Tibial nerve (tissue), 4 donors: ENCODE measurements at regions not wholly inside any gene's neighbourhood (a gene's known extent, or its start where the extent isn't known, plus 50 kb on each side); places are given as distances from the start of the nearest gene placed in this dataset.

Experiments
- DNase-seq, 2 donors: peaks; one replicate each; pipeline ENCODE4 v3.0.0-alpha.2; 2019; ENCODE audit warnings: low spot score in 2 of 2
- H3K27ac ChIP-seq, 4 donors: fragments of 200-600 bp; sonication (generic) in 3 of 4; one replicate each; pipeline ENCODE4 v1.5.1; 2017 to 2019; ENCODE audit warnings: mild to moderate bottlenecking in 1 of 4
- H3K27me3 ChIP-seq, 2 donors: fragments of 200-600 bp; sonication (generic) in 1 of 2; one replicate each; pipeline versions ENCODE4 v1.5.1 to v1.6.0; 2017 to 2019
- H3K36me3 ChIP-seq, 3 donors: fragments of 200-600 bp; sonication (generic); one replicate each; pipeline ENCODE4 v1.5.1; 2018 to 2019
- H3K4me1 ChIP-seq, 4 donors: fragments of 200-600 bp; sonication (generic) in 3 of 4; one replicate each; pipeline ENCODE4 v1.5.1; 2017 to 2019
- H3K4me3 ChIP-seq, 4 donors: fragments of 200-600 bp; sonication (generic) in 3 of 4; one replicate each; pipeline ENCODE4 v1.5.1; 2017 to 2019; ENCODE audit warnings: mild to moderate bottlenecking in 1 of 4, moderate library complexity in 1 of 4
- H3K9me3 ChIP-seq, 4 donors: fragments of 200-600 bp; sonication (generic) in 3 of 4; one replicate each; pipeline ENCODE4 v1.5.1; 2017 to 2019
- CTCF ChIP-seq, 5 experiments: fragments of 200-600 bp in 3 of 5; fragments of 450-650 bp in 2 of 5; sonication (generic) in 3 of 5; IDR thresholded peaks; one replicate each; pipeline ENCODE4 v1.5.1; 2016 to 2019; ENCODE audit warnings: antibody characterized with exemption in 5 of 5, mild to moderate bottlenecking in 3 of 5, moderate library complexity in 2 of 5
- EP300 ChIP-seq, 2 donors: sonication (generic); formaldehyde crosslinking; IDR thresholded peaks; one replicate each; pipeline ENCODE4 v1.6.1; 2017; ENCODE audit warnings: antibody characterized with exemption in 2 of 2, mild to moderate bottlenecking in 1 of 2
- POLR2A ChIP-seq, 2 donors: fragments of 450-650 bp; IDR thresholded peaks; one replicate each; pipeline ENCODE4 v1.6.1; 2017; ENCODE audit warnings: antibody characterized with exemption in 2 of 2, mild to moderate bottlenecking in 2 of 2, moderate library complexity in 2 of 2
- WGBS, 2 donors: methylation state at CpG; one replicate each; pipeline ENCODE4 v1.1.5; 2018; 5-methylcytosine and 5-hydroxymethylcytosine counted together

- no peaks in the 10 kb centered on the region for H3K27me3 ChIP-seq
- no peaks in the 10 kb centered on the region for H3K36me3 ChIP-seq
- H3K27ac ChIP-seq, result no peak overlapping the region
- H3K9me3 ChIP-seq, result no peaks in the 10 kb centered on the region
- no peak overlapping the region for H3K4me3 ChIP-seq
- DNase-seq, result no peak
- no peaks in the 10 kb centered on the region for H3K4me1 ChIP-seq
- 81 to 87% methylated on average over 4 of the region's 4 CpGs for WGBS, 2 donors
- no peak for TF ChIP-seq CTCF (IDR thresholded peaks at IDR 0.05)
- TF ChIP-seq EP300 (IDR thresholded peaks at IDR 0.05), result no peak
- TF ChIP-seq POLR2A (IDR thresholded peaks at IDR 0.05), result no peak
These were observed 386.4 kb downstream of the BCL11A start for GRCh38 chr2:60167089-60167488.

- no peaks in the 10 kb centered on the region for H3K9me3 ChIP-seq
- no peak for TF ChIP-seq EP300 (IDR thresholded peaks at IDR 0.05)
- no peak for TF ChIP-seq CTCF (IDR thresholded peaks at IDR 0.05)
- no peak for TF ChIP-seq POLR2A (IDR thresholded peaks at IDR 0.05)
- DNase-seq, result no peak
- H3K4me1 ChIP-seq, result no peaks in the 10 kb centered on the region
- no peak overlapping the region for H3K27ac ChIP-seq
- no peak overlapping the region for H3K4me3 ChIP-seq
- H3K36me3 ChIP-seq, result no peaks in the 10 kb centered on the region
- WGBS, 2 donors, result 85 to 91% methylated on average over 7 of the region's 7 CpGs
- no peaks in the 10 kb centered on the region for H3K27me3 ChIP-seq
These were observed 389.8 kb downstream of the BCL11A start for GRCh38 chr2:60163691-60164090.

GRCh38 chr2:60159519-60159918, 393.9 kb downstream of the BCL11A start:
- Histone ChIP-seq H3K36me3 (no peaks in the 10 kb centered on the region), H3K27me3 (no peaks in the 10 kb centered on the region), H3K4me3 (no peak overlapping the region), H3K4me1 (no peaks in the 10 kb centered on the region), H3K27ac (no peak overlapping the region), H3K9me3 (no peaks in the 10 kb centered on the region)
- WGBS, 2 donors, result 44 to 46% methylated on average over 2 of the region's 2 CpGs
- TF ChIP-seq CTCF (IDR thresholded peaks at IDR 0.05) (no peak), POLR2A (IDR thresholded peaks at IDR 0.05) (no peak), EP300 (IDR thresholded peaks at IDR 0.05) (no peak)
- no peak for DNase-seq

GRCh38 chr2:60158262-60158661, 395.2 kb downstream of the BCL11A start:
- Histone ChIP-seq H3K27me3 (no peaks in the 10 kb centered on the region), H3K27ac (no peak overlapping the region), H3K9me3 (no peaks in the 10 kb centered on the region), H3K4me3 (no peak overlapping the region), H3K36me3 (no peaks in the 10 kb centered on the region), H3K4me1 (no peaks in the 10 kb centered on the region)
- DNase-seq, result no peak
- no peak for TF ChIP-seq EP300 (IDR thresholded peaks at IDR 0.05)
- no peak for TF ChIP-seq CTCF (IDR thresholded peaks at IDR 0.05)
- 70 to 81% methylated on average over 1 of the region's 1 CpG for WGBS, 2 donors

- H3K4me1 ChIP-seq, result no peaks in the 10 kb centered on the region
- no peaks in the 10 kb centered on the region for H3K27me3 ChIP-seq
- no peak for DNase-seq
- WGBS, 2 donors, result 69 to 76% methylated on average over 1 of the region's 1 CpG
- no peaks in the 10 kb centered on the region for H3K36me3 ChIP-seq
- no peak overlapping the region for H3K4me3 ChIP-seq
- TF ChIP-seq CTCF (IDR thresholded peaks at IDR 0.05) (no peak), EP300 (IDR thresholded peaks at IDR 0.05) (no peak), POLR2A (IDR thresholded peaks at IDR 0.05) (no peak)
- H3K27ac ChIP-seq, result no peak overlapping the region
- H3K9me3 ChIP-seq, result peaks cover 0 to under 1% (median 0%) of the 10 kb centered on the region in 4 donors
These were observed 396.2 kb downstream of the BCL11A start for GRCh38 chr2:60157283-60157682.
